ENCODE measurements at regions not wholly inside any gene's neighbourhood (a gene's known extent, or its start where the extent isn't known, plus 50 kb on each side); places are given as distances from the start of the nearest gene placed in this dataset.
A peak's percentile ranks its signal among the peaks of the same experiment; 100 is the strongest.

- TF ChIP-seq CTCF (IDR thresholded peaks at IDR 0.05; ENCODE audit: insufficient read depth in 1 of 2, low read depth in 1 of 2, low read length in 1 of 2, severe bottlenecking in 1 of 2, unreplicated experiment in 1 of 2), result no peak
- H3K27me3 Mint-ChIP-seq (ENCODE audit: insufficient read depth, unreplicated experiment), result no peaks in the 10 kb centered on the region
- DNase-seq, result no peak
- Histone ChIP-seq H3K27me3 (replicated peaks; ENCODE audit: control insufficient read depth, insufficient read depth, low read length) (no peaks in the 10 kb centered on the region), H3K36me3 (ENCODE audit: control insufficient read depth, insufficient read depth, low read length) (no peaks in the 10 kb centered on the region), H3K4me1 (peaks cover 49% of the 10 kb centered on the region), H3K4me3 (ENCODE audit: low read depth, low read length) (no peak overlapping the region), H3K9me3 (no peaks in the 10 kb centered on the region)
- no peaks in the 10 kb centered on the region for H3K9me3 Mint-ChIP-seq (ENCODE audit: unreplicated experiment)
- no peaks in the 10 kb centered on the region for H3K36me3 Mint-ChIP-seq (ENCODE audit: insufficient read depth, unreplicated experiment)
- no peak overlapping the region for H3K4me3 Mint-ChIP-seq (ENCODE audit: unreplicated experiment)
- H3K27ac Mint-ChIP-seq (ENCODE audit: unreplicated experiment), result peak overlapping the region; percentile 56
- peaks cover 41% of the 10 kb centered on the region for H3K4me1 Mint-ChIP-seq (ENCODE audit: low read depth, unreplicated experiment)
- ChIA-PET POLR2A (interaction anchor here (0.5 to 2.3 kb wide), 3 partner anchors 8 to 37 kb away, joined by 3 to 18 read pairs (median 18); a partner anchor contains a TSS), CTCF (interaction anchor here (0.6 to 2.3 kb wide), 6 partner anchors 11 to 1772 kb away, joined by 3 to 12 read pairs (median 6); a partner anchor contains a TSS)
- TSS peak; percentile 96 for BruUV-seq (replicated peaks)
- intact Hi-C loops (cut with micrococcal nuclease; ENCODE audit: unreplicated experiment), result loop anchor here (1.0 to 2.0 kb wide), 3 partner anchors 10 to 54 kb away; partner anchors contain the start of gene PTGR2
Observed at GRCh38 chr14:73796415-73796814, 55.2 kb upstream of the PTGR2 start.

GRCh38 chr14:73795974-73796373 lies 55.7 kb upstream of the PTGR2 start:
- ChIA-PET POLR2A (interaction anchor here (2.1 to 2.3 kb wide), 2 partner anchors 10 to 36 kb away, joined by 18 read pairs; a partner anchor contains a TSS), CTCF (interaction anchor here (1.0 to 2.3 kb wide), 3 partner anchors 11 to 36 kb away, joined by 3 to 8 read pairs (median 4); a partner anchor contains a TSS)
- Mint-ChIP-seq H3K27me3 (ENCODE audit: insufficient read depth, unreplicated experiment) (no peaks in the 10 kb centered on the region), H3K4me1 (ENCODE audit: low read depth, unreplicated experiment) (peaks cover 46% of the 10 kb centered on the region), H3K36me3 (ENCODE audit: insufficient read depth, unreplicated experiment) (no peaks in the 10 kb centered on the region), H3K4me3 (ENCODE audit: unreplicated experiment) (no peak overlapping the region), H3K9me3 (ENCODE audit: unreplicated experiment) (no peaks in the 10 kb centered on the region), H3K27ac (ENCODE audit: unreplicated experiment) (peak overlapping the region; percentile 56)
- TF ChIP-seq CTCF (IDR thresholded peaks at IDR 0.05; ENCODE audit: insufficient read depth in 1 of 2, low read depth in 1 of 2, low read length in 1 of 2, severe bottlenecking in 1 of 2, unreplicated experiment in 1 of 2), result no peak
- peak; percentile 92 to 96 for DNase-seq
- no peak overlapping the region for H3K4me3 ChIP-seq (ENCODE audit: low read depth, low read length)
- intact Hi-C loops (cut with micrococcal nuclease; ENCODE audit: unreplicated experiment), result loop anchor here (1.0 to 2.0 kb wide), 3 partner anchors 10 to 55 kb away; partner anchors contain the start of gene PTGR2
- H3K36me3 ChIP-seq (ENCODE audit: control insufficient read depth, insufficient read depth, low read length), result no peaks in the 10 kb centered on the region
- H3K4me1 ChIP-seq, result peaks cover 49% of the 10 kb centered on the region
- H3K9me3 ChIP-seq, result no peaks in the 10 kb centered on the region
- no peaks in the 10 kb centered on the region for H3K27me3 ChIP-seq (replicated peaks; ENCODE audit: control insufficient read depth, insufficient read depth, low read length)
- no TSS peak for BruUV-seq (replicated peaks)

- Histone ChIP-seq H3K9me3 (no peaks in the 10 kb centered on the region), H3K36me3 (ENCODE audit: control insufficient read depth, insufficient read depth, low read length) (no peaks in the 10 kb centered on the region), H3K4me3 (ENCODE audit: low read depth, low read length) (no peak overlapping the region), H3K4me1 (peaks cover 49% of the 10 kb centered on the region), H3K27me3 (replicated peaks; ENCODE audit: control insufficient read depth, insufficient read depth, low read length) (no peaks in the 10 kb centered on the region)
- H3K36me3 Mint-ChIP-seq (ENCODE audit: insufficient read depth, unreplicated experiment), result no peaks in the 10 kb centered on the region
- peaks cover 47% of the 10 kb centered on the region for H3K4me1 Mint-ChIP-seq (ENCODE audit: low read depth, unreplicated experiment)
- no TSS peak for BruUV-seq (replicated peaks)
- peak overlapping the region; percentile 56 for H3K27ac Mint-ChIP-seq (ENCODE audit: unreplicated experiment)
- H3K4me3 Mint-ChIP-seq (ENCODE audit: unreplicated experiment), result no peak overlapping the region
- intact Hi-C loops (cut with micrococcal nuclease; ENCODE audit: unreplicated experiment), result no loop called here
- no peaks in the 10 kb centered on the region for H3K27me3 Mint-ChIP-seq (ENCODE audit: insufficient read depth, unreplicated experiment)
- no peak for TF ChIP-seq CTCF (IDR thresholded peaks at IDR 0.05; ENCODE audit: insufficient read depth in 1 of 2, low read depth in 1 of 2, low read length in 1 of 2, severe bottlenecking in 1 of 2, unreplicated experiment in 1 of 2)
- CTCF ChIA-PET, result interaction anchor here (1.0 kb wide), 2 partner anchors 10 to 24 kb away, joined by 3 to 4 read pairs; no protein-coding TSS in a partner anchor
- no peak for DNase-seq
- POLR2A ChIA-PET, result interaction anchor here (1.1 to 2.3 kb wide), 3 partner anchors 9 to 36 kb away, joined by 4 to 18 read pairs (median 18); a partner anchor contains a TSS
- no peaks in the 10 kb centered on the region for H3K9me3 Mint-ChIP-seq (ENCODE audit: unreplicated experiment)
Observed at GRCh38 chr14:73795466-73795865, 56.2 kb upstream of the PTGR2 start.

Data from Caco-2 (cell line).